ENCODE measurements at regions not wholly inside any gene's neighbourhood (a gene's known extent, or its start where the extent isn't known, plus 50 kb on each side); places are given as distances from the start of the nearest gene placed in this dataset.

GRCh38 chr2:180728928-180729559, 251.4 kb upstream of the UBE2E3 start:
- H3K27ac ChIP-seq, result no peak overlapping the region
- peaks cover 0 to 3% (median 0%) of the 10 kb centered on the region in 4 donors for H3K4me1 ChIP-seq
- no peaks in the 10 kb centered on the region for H3K9me3 ChIP-seq
- TF ChIP-seq POLR2A (IDR thresholded peaks at IDR 0.05) (no peak), EP300 (IDR thresholded peaks at IDR 0.05) (no peak), POLR2AphosphoS5 (IDR thresholded peaks at IDR 0.05) (no peak), CTCF (IDR thresholded peaks at IDR 0.05) (no peak)
- 63 to 83% (median 76%) methylated on average over 2 of the region's 2 CpGs for WGBS, 5 donors
- intact Hi-C loops (cut with DNase I; ENCODE audit: low total_unique reads), result no loop called here
- H3K4me3 ChIP-seq, result no peak overlapping the region
- H3K27me3 ChIP-seq, result no peaks in the 10 kb centered on the region
- H3K36me3 ChIP-seq, result no peaks in the 10 kb centered on the region
- DNase-seq, result peak in 1 of 2 donors; percentile 12

- no peaks in the 10 kb centered on the region for H3K36me3 ChIP-seq
- DNase-seq, result no peak
- no peaks in the 10 kb centered on the region for H3K27me3 ChIP-seq
- TF ChIP-seq EP300 (IDR thresholded peaks at IDR 0.05) (no peak), POLR2AphosphoS5 (IDR thresholded peaks at IDR 0.05) (no peak), POLR2A (IDR thresholded peaks at IDR 0.05) (no peak), CTCF (IDR thresholded peaks at IDR 0.05) (no peak)
- 82 to 89% (median 87%) methylated on average over 3 of the region's 3 CpGs for WGBS, 5 donors
- no peaks in the 10 kb centered on the region for H3K9me3 ChIP-seq
- no peaks in the 10 kb centered on the region for H3K4me1 ChIP-seq
- H3K27ac ChIP-seq, result no peak overlapping the region
- intact Hi-C loops (cut with DNase I; ENCODE audit: low total_unique reads), result no loop called here
- no peak overlapping the region for H3K4me3 ChIP-seq
Observed at GRCh38 chr2:180723712-180724111, 256.7 kb upstream of the UBE2E3 start.

GRCh38 chr2:180722551-180723239, 257.7 kb upstream of the UBE2E3 start:
- 71 to 88% (median 79%) methylated on average over 2 of the region's 2 CpGs for WGBS, 5 donors
- no peaks in the 10 kb centered on the region for H3K4me1 ChIP-seq
- no peaks in the 10 kb centered on the region for H3K36me3 ChIP-seq
- no peak overlapping the region for H3K27ac ChIP-seq
- DNase-seq, result no peak
- TF ChIP-seq EP300 (IDR thresholded peaks at IDR 0.05), result no peak
- TF ChIP-seq CTCF (IDR thresholded peaks at IDR 0.05), result no peak
- TF ChIP-seq POLR2AphosphoS5 (IDR thresholded peaks at IDR 0.05), result no peak
- TF ChIP-seq POLR2A (IDR thresholded peaks at IDR 0.05), result no peak
- H3K9me3 ChIP-seq, result no peaks in the 10 kb centered on the region
- H3K4me3 ChIP-seq, result no peak overlapping the region
- intact Hi-C loops (cut with DNase I; ENCODE audit: low total_unique reads), result no loop called here
- H3K27me3 ChIP-seq, result no peaks in the 10 kb centered on the region

- 59 to 78% (median 63%) methylated on average over 1 of the region's 1 CpG for WGBS, 5 donors
Observed at GRCh38 chr2:180720829-180721228, 259.6 kb upstream of the UBE2E3 start.

More at GRCh38 chr2:180720829-180721228, 259.6 kb upstream of the UBE2E3 start:
- Histone ChIP-seq H3K4me3 (no peak overlapping the region), H3K9me3 (no peaks in the 10 kb centered on the region), H3K4me1 (no peaks in the 10 kb centered on the region), H3K27ac (no peak overlapping the region), H3K36me3 (no peaks in the 10 kb centered on the region), H3K27me3 (no peaks in the 10 kb centered on the region)
- intact Hi-C loops (cut with DNase I; ENCODE audit: low total_unique reads), result no loop called here
- TF ChIP-seq POLR2AphosphoS5 (IDR thresholded peaks at IDR 0.05), result no peak
- no peak for TF ChIP-seq EP300 (IDR thresholded peaks at IDR 0.05)
- no peak for TF ChIP-seq CTCF (IDR thresholded peaks at IDR 0.05)
- no peak for TF ChIP-seq POLR2A (IDR thresholded peaks at IDR 0.05)
- DNase-seq, result no peak
